ENCODE measurements at regions not wholly inside any gene's neighbourhood (a gene's known extent, or its start where the extent isn't known, plus 50 kb on each side); places are given as distances from the start of the nearest gene placed in this dataset.
"Not testable (repeated sequence)": the region's sequence is repeated elsewhere in the genome, so short reads cannot be mapped to it uniquely, and the experiment has no call there.

DNA sequence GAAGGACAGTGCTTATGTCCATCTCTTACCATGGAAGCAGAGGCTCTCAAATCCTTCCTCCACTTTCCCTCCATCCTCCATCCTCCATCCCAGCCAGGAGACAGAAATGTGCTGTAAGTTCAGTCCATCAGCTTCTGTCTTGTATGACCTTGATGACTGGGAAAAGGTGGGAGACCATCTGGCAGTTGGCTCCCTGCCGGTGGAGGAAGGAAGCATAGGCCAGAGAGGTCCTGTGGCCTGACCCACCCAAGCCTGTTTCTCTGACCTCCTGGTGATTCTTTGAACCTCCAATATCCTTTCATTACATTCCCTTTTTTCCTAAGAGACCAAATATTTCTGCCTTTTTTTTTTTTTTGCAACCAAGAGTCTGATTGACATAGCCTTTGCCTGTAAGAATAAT lies 215.3 kb downstream of the ABCC12 start:
- in situ Hi-C loops (cut with MboI; ENCODE audit: low pct_unique_long_range_greater_than_20kb, low sequenced_read_pairs): no loop called here
- DNase-seq: no peak

GRCh38 chr16:47939680-47940079 lies 216.1 kb downstream of the ABCC12 start:
- DNase-seq: no peak
- in situ Hi-C loops (cut with MboI; ENCODE audit: low pct_unique_long_range_greater_than_20kb, low sequenced_read_pairs): no loop called here

DNA sequence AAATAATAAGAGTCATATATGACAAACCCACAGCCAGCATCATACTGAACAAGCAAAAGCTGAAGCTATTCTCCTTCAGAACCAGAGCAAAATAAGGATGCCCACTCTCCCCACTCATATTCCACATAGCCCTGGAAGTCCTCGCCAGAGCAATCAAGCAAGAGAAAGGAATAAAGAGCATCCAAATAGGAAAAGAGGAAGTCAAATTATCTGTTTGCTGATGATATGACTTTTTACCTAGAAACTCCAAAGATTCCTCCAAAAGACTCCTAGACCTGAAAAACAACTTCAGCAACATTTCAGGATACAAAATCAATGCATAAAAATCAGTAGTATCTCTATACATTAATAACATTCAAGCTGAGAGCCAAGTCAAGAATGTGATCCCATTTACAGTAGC lies 217.5 kb downstream of the ABCC12 start:
- in situ Hi-C loops (cut with MboI; ENCODE audit: low pct_unique_long_range_greater_than_20kb, low sequenced_read_pairs): no loop called here
- DNase-seq: no peak

DNA sequence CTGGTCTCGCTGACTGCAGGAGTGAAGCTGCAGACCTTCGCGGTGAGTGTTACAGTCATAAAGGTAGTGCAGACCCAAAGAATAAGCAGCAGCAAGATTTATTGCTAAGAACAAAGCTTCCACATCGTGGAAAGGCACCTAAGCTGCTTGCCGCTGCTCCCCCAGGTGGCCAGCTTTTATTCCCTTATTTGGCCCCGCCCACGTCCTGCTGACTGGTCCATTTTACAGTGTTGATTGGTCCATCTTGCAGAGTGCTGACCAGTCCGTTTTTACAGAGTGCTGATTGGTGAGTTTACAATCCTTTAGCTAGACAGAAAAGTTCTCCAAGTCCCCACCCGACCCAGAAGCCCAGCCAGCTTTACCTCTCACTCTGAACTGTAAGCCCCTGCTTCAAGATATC lies 227.8 kb downstream of the ABCC12 start:
- DNase-seq: no peak
- in situ Hi-C loops (cut with MboI; ENCODE audit: low pct_unique_long_range_greater_than_20kb, low sequenced_read_pairs): no loop called here

GRCh38 chr16:47927330-47927729 lies 228.5 kb downstream of the ABCC12 start:
- in situ Hi-C loops (cut with MboI; ENCODE audit: low pct_unique_long_range_greater_than_20kb, low sequenced_read_pairs): no loop called here
- no peak for DNase-seq

DNA sequence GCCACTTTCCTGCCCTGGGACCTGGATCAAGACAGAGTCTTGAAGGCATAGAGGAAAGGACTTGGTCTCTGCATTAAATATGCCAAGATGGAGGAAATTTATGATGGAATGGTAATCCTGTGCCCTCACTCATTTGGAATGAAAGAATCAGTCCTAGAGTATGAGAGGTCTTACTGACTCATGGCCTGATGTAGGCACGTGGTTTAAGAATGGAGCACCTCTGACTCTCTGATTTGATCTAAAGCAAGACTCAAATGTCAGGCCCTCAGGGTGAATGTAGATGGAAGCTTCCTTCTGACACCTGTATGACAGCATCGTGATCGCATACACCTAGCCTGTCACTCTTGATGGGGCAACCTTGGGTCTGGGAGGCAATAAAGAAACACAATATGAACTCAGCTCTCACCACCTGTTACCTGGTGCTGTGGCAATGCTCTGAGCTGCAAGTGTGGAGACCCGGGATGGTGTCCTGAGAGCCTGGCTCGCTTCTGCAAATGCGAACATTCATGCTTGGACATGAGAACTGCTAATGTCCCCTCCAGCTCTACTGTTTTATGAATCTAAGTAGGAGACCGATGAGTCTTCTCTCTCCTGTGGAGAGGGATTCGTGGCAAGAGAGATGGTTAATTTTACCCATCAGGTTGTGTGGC lies 229.9 kb downstream of the ABCC12 start:
- DNase-seq: no peak
- in situ Hi-C loops (cut with MboI; ENCODE audit: low pct_unique_long_range_greater_than_20kb, low sequenced_read_pairs): no loop called here

DNA sequence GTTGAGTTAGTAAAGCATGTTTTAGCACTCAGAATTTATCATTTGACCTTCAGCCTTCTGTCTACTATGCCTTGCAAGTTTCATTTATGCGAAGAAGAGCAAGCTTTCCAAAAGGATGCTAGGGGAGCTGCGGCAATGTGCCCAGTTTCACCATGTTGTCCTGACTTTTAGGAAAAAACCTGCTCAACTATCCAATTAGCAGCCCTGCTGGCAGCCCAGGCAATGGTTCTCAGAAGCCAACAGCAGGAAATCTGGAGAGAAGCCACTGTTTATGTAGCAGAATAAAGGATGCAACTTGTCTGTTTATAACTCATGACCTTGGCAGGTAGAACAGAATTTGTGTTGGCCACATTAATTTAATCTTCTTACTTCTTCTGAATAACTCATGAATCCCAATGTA lies 230.8 kb downstream of the ABCC12 start:
- no peak for DNase-seq
- in situ Hi-C loops (cut with MboI; ENCODE audit: low pct_unique_long_range_greater_than_20kb, low sequenced_read_pairs): no loop called here

GRCh38 chr16:47921535-47921934 lies 234.3 kb downstream of the ABCC12 start:
- in situ Hi-C loops (cut with MboI; ENCODE audit: low pct_unique_long_range_greater_than_20kb, low sequenced_read_pairs): no loop called here
- no peak for DNase-seq

- DNase-seq: no peak
- in situ Hi-C loops (cut with MboI; ENCODE audit: low pct_unique_long_range_greater_than_20kb, low sequenced_read_pairs): no loop called here
These were observed 235.1 kb downstream of the ABCC12 start for GRCh38 chr16:47920709-47921108.

GRCh38 chr16:47917118-47917517 lies 238.7 kb downstream of the ABCC12 start:
- DNase-seq: no peak
- in situ Hi-C loops (cut with MboI; ENCODE audit: low pct_unique_long_range_greater_than_20kb, low sequenced_read_pairs): no loop called here

GRCh38 chr16:47916266-47916665 lies 239.5 kb downstream of the ABCC12 start:
- in situ Hi-C loops (cut with MboI; ENCODE audit: low pct_unique_long_range_greater_than_20kb, low sequenced_read_pairs): no loop called here

GRCh38 chr16:47907109-47907508 lies 248.7 kb downstream of the ABCC12 start:
- in situ Hi-C loops (cut with MboI; ENCODE audit: low pct_unique_long_range_greater_than_20kb, low sequenced_read_pairs): no loop called here

More at GRCh38 chr16:47916266-47916665, 239.5 kb downstream of the ABCC12 start:
- no peak for DNase-seq

DNA sequence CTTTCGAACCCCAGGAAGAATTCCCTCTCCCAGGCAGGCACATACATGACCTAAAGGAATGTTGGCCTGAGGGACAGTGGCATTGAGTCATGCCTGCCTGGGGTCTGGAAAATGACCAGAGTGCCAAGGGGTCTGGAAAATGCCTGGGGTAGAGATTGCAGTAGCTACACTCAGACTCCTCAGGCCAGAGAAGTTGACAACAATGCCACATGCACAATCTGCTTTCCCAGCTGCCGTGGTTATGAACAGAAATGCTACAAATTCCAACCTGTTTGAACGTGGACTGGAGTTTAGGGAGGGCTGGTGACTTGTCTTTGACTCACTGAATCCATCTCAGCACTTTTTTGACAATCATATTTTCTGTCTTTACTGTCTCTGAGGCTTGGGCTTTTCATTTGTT lies 250.0 kb downstream of the ABCC12 start:
- in situ Hi-C loops (cut with MboI; ENCODE audit: low pct_unique_long_range_greater_than_20kb, low sequenced_read_pairs): no loop called here
- DNase-seq: no peak

More at GRCh38 chr16:47907109-47907508, 248.7 kb downstream of the ABCC12 start:
- no peak for DNase-seq

- no peak for DNase-seq
- in situ Hi-C loops (cut with MboI; ENCODE audit: low pct_unique_long_range_greater_than_20kb, low sequenced_read_pairs): no loop called here
These were observed 251.1 kb downstream of the ABCC12 start for GRCh38 chr16:47904691-47905090.

- no peak for DNase-seq
- in situ Hi-C loops (cut with MboI; ENCODE audit: low pct_unique_long_range_greater_than_20kb, low sequenced_read_pairs): no loop called here
These were observed 252.3 kb downstream of the ABCC12 start for GRCh38 chr16:47903470-47903869.

DNA sequence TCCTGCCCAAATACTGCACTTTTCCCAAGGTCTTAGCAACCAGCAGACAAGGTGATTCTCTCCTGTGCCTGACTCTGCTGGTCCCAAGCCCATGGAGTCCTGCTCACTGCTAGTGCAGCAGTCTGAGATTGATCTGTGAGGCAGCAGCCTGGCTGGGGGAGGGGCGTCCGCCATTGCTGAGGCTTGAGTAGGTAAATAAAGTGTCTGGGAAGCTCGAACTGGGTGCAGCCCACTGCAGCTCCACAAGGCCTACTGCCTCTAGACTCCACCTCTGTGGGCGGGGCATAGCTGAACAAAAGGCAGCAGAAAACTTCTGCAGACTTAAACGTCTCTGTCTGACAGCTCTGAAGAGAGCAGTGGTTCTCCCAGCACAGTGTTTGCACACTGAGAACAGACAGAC lies 258.7 kb downstream of the ABCC12 start:
- DNase-seq; in situ Hi-C loops (cut with MboI; ENCODE audit: low pct_unique_long_range_greater_than_20kb, low sequenced_read_pairs): not testable (repeated sequence)

DNA sequence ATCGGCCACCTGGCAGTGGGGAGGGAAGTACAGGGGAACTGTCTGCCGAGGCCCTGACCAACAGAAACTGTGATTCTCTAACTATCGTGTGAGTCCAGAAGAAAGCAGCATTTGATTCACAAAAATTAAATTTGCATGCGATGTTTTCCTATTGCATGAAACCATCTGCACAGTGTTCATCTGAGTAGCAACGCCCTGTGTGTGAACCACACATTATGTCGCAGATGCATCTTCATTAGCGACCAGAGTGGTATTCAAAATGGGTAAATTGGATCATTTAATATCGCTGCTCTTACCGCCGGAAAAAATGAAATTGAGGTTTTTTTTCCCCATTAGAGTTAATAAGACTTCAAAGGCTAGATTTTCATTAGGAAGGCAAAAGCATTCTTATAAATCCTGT lies 260.6 kb downstream of the ABCC12 start:
- in situ Hi-C loops (cut with MboI; ENCODE audit: low pct_unique_long_range_greater_than_20kb, low sequenced_read_pairs): no loop called here
- no peak for DNase-seq

GRCh38 chr16:47892999-47893398 lies 262.8 kb downstream of the ABCC12 start:
- in situ Hi-C loops (cut with MboI; ENCODE audit: low pct_unique_long_range_greater_than_20kb, low sequenced_read_pairs): no loop called here
- no peak for DNase-seq

GRCh38 chr16:47888734-47889133 lies 267.1 kb downstream of the ABCC12 start:
- DNase-seq: no peak
- in situ Hi-C loops (cut with MboI; ENCODE audit: low pct_unique_long_range_greater_than_20kb, low sequenced_read_pairs): no loop called here

GRCh38 chr16:47888142-47888541 lies 267.7 kb downstream of the ABCC12 start:
- no peak for DNase-seq

GRCh38 chr16:47887496-47887895 lies 268.3 kb downstream of the ABCC12 start:
- in situ Hi-C loops (cut with MboI; ENCODE audit: low pct_unique_long_range_greater_than_20kb, low sequenced_read_pairs): no loop called here
- DNase-seq: no peak

More at GRCh38 chr16:47888142-47888541, 267.7 kb downstream of the ABCC12 start:
- in situ Hi-C loops (cut with MboI; ENCODE audit: low pct_unique_long_range_greater_than_20kb, low sequenced_read_pairs): no loop called here
